WI38 (cell line): ENCODE measurements at regions not wholly inside any gene's neighbourhood (a gene's known extent, or its start where the extent isn't known, plus 50 kb on each side); places are given as distances from the start of the nearest gene placed in this dataset.

ENCODE experiments used
- H3K4me3 ChIP-seq: 2 replicates; pipeline ENCODE4 v1.5.1; 2011; ENCODE audit warnings: low read depth, mild to moderate bottlenecking, control low read depth, low read length
- CTCF ChIP-seq: IDR thresholded peaks from 2 replicates; pipeline ENCODE4 v1.5.1; 2012; ENCODE audit warnings: low read depth, mild to moderate bottlenecking, control low read depth, low read length

GRCh38 chr10:9910446-9910845, 1107.2 kb upstream of the CELF2 start:
- no peak overlapping the region for H3K4me3 ChIP-seq
- no peak for TF ChIP-seq CTCF

GRCh38 chr10:9911488-9911887, 1106.2 kb upstream of the CELF2 start:
- no peak for TF ChIP-seq CTCF
- no peak overlapping the region for H3K4me3 ChIP-seq

GRCh38 chr10:9913876-9914514, 1103.7 kb upstream of the CELF2 start:
- H3K4me3 ChIP-seq = no peak overlapping the region
- TF ChIP-seq CTCF = no peak

GRCh38 chr10:9921544-9921943, 1096.1 kb upstream of the CELF2 start:
- TF ChIP-seq CTCF = no peak
- no peak overlapping the region for H3K4me3 ChIP-seq

GRCh38 chr10:9922126-9922870, 1095.4 kb upstream of the CELF2 start:
- H3K4me3 ChIP-seq = no peak overlapping the region
- no peak for TF ChIP-seq CTCF

GRCh38 chr10:9926003-9926402, 1091.7 kb upstream of the CELF2 start:
- no peak for TF ChIP-seq CTCF

GRCh38 chr10:9926881-9927280, 1090.8 kb upstream of the CELF2 start:
- no peak for TF ChIP-seq CTCF
- no peak overlapping the region for H3K4me3 ChIP-seq

More at GRCh38 chr10:9926003-9926402, 1091.7 kb upstream of the CELF2 start:
- no peak overlapping the region for H3K4me3 ChIP-seq
